ENCODE measurements at regions not wholly inside any gene's neighbourhood (a gene's known extent, or its start where the extent isn't known, plus 50 kb on each side); places are given as distances from the start of the nearest gene placed in this dataset.

DNA sequence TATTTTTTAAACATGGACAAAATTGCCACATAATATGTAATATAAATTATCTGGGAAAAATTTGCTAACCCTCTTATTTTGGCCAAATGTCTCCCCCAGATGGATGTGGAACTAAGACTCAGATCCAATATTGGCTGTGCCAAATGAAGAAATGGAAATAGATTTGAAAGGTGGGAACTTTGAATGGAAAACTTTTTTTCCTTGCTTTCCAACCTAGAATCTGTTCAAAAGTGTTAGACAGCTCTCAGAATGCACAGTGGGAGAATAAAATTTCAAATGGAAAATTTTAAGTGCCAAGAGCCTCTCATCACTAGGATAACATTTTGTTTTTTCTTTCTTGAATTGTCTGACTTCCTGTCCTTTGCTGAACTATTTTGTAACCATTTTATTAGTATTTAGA, 142.6 kb upstream of the GAS1 start:
- TF ChIP-seq, protein P1, sequence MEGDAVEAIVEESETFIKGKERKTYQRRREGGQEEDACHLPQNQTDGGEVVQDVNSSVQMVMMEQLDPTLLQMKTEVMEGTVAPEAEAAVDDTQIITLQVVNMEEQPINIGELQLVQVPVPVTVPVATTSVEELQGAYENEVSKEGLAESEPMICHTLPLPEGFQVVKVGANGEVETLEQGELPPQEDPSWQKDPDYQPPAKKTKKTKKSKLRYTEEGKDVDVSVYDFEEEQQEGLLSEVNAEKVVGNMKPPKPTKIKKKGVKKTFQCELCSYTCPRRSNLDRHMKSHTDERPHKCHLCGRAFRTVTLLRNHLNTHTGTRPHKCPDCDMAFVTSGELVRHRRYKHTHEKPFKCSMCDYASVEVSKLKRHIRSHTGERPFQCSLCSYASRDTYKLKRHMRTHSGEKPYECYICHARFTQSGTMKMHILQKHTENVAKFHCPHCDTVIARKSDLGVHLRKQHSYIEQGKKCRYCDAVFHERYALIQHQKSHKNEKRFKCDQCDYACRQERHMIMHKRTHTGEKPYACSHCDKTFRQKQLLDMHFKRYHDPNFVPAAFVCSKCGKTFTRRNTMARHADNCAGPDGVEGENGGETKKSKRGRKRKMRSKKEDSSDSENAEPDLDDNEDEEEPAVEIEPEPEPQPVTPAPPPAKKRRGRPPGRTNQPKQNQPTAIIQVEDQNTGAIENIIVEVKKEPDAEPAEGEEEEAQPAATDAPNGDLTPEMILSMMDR (IDR thresholded peaks at IDR 0.05; ENCODE audit: poor library complexity) = no peak
- no peak for TF ChIP-seq EZH2phosphoT487 (IDR thresholded peaks at IDR 0.05; ENCODE audit: low read depth, severe bottlenecking, unreplicated experiment)
- TF ChIP-seq EZH2 (IDR thresholded peaks at IDR 0.05; ENCODE audit: borderline replicate concordance) = no peak
